ENCODE measurements at regions not wholly inside any gene's neighbourhood (a gene's known extent, or its start where the extent isn't known, plus 50 kb on each side); places are given as distances from the start of the nearest gene placed in this dataset.

- Histone ChIP-seq H3K4me3 (replicated peaks; ENCODE audit: insufficient read depth, low read length) (no peak overlapping the region), H3K27ac (replicated peaks) (no peak overlapping the region), H3K27me3 (ENCODE audit: insufficient read depth, poor library complexity, severe bottlenecking) (no peaks in the 10 kb centered on the region)
- no peak for DNase-seq (ENCODE audit: low read depth in 1 of 2, low spot score in 1 of 2)
- TF ChIP-seq CTCF (IDR thresholded peaks at IDR 0.05; ENCODE audit: insufficient read depth, low read length) (no peak), SPI1 (IDR thresholded peaks at IDR 0.05; ENCODE audit: borderline replicate concordance, low read depth) (no peak), REST (IDR thresholded peaks at IDR 0.05; ENCODE audit: insufficient replicate concordance, low read depth) (no peak), POLR2AphosphoS5 (IDR thresholded peaks at IDR 0.05; ENCODE audit: low read depth) (no peak), GABPA (IDR thresholded peaks at IDR 0.05; ENCODE audit: low read depth) (no peak)
These were observed 166.6 kb downstream of the MAFB start for GRCh38 chr20:40522405-40522804.

GRCh38 chr20:40521962-40522361 lies 167.1 kb downstream of the MAFB start:
- Histone ChIP-seq H3K27me3 (ENCODE audit: insufficient read depth, poor library complexity, severe bottlenecking) (no peaks in the 10 kb centered on the region), H3K4me3 (replicated peaks; ENCODE audit: insufficient read depth, low read length) (no peak overlapping the region), H3K27ac (replicated peaks) (no peak overlapping the region)
- TF ChIP-seq CTCF (IDR thresholded peaks at IDR 0.05; ENCODE audit: insufficient read depth, low read length) (no peak), REST (IDR thresholded peaks at IDR 0.05; ENCODE audit: insufficient replicate concordance, low read depth) (no peak), POLR2AphosphoS5 (IDR thresholded peaks at IDR 0.05; ENCODE audit: low read depth) (no peak), GABPA (IDR thresholded peaks at IDR 0.05; ENCODE audit: low read depth) (no peak), SPI1 (IDR thresholded peaks at IDR 0.05; ENCODE audit: borderline replicate concordance, low read depth) (no peak)
- DNase-seq (ENCODE audit: low read depth in 1 of 2, low spot score in 1 of 2) = no peak

- Histone ChIP-seq H3K4me3 (replicated peaks; ENCODE audit: insufficient read depth, low read length) (no peak overlapping the region), H3K27me3 (ENCODE audit: insufficient read depth, poor library complexity, severe bottlenecking) (no peaks in the 10 kb centered on the region), H3K27ac (replicated peaks) (no peak overlapping the region)
- no peak for TF ChIP-seq REST (IDR thresholded peaks at IDR 0.05; ENCODE audit: insufficient replicate concordance, low read depth)
- TF ChIP-seq CTCF (IDR thresholded peaks at IDR 0.05; ENCODE audit: insufficient read depth, low read length) = no peak
- no peak for TF ChIP-seq POLR2AphosphoS5 (IDR thresholded peaks at IDR 0.05; ENCODE audit: low read depth)
- no peak for DNase-seq (ENCODE audit: low read depth in 1 of 2, low spot score in 1 of 2)
These were observed 169.1 kb downstream of the MAFB start for GRCh38 chr20:40519918-40520317.
